Loucy (cell line): ENCODE measurements at regions not wholly inside any gene's neighbourhood (a gene's known extent, or its start where the extent isn't known, plus 50 kb on each side); places are given as distances from the start of the nearest gene placed in this dataset.

Experiments used
- CTCF ChIP-seq: fragments of 200-600 bp; sonication (generic); conservative IDR thresholded peaks from 2 replicates; pipeline ENCODE4 v1.5.1; 2014; ENCODE audit warnings: mild to moderate bottlenecking, antibody characterized with exemption, low read length
- EZH2phosphoT487 ChIP-seq: fragments of 200-600 bp; IDR thresholded peaks from 2 replicates; pipeline ENCODE4 v1.6.1; 2018; ENCODE audit warnings: antibody characterized with exemption, mild to moderate bottlenecking, moderate library complexity, borderline replicate concordance

- no peak for TF ChIP-seq CTCF
- TF ChIP-seq EZH2phosphoT487, result no peak
Measured at GRCh38 chr12:67424784-67425183, 155.6 kb downstream of the CAND1 start.
